ENCODE measurements at regions not wholly inside any gene's neighbourhood (a gene's known extent, or its start where the extent isn't known, plus 50 kb on each side); places are given as distances from the start of the nearest gene placed in this dataset.

- no peaks in the 10 kb centered on the region for H3K27me3 Mint-ChIP-seq (ENCODE audit: unreplicated experiment)
- H3K27ac Mint-ChIP-seq (ENCODE audit: unreplicated experiment), result no peak overlapping the region
- TF ChIP-seq, protein P1, sequence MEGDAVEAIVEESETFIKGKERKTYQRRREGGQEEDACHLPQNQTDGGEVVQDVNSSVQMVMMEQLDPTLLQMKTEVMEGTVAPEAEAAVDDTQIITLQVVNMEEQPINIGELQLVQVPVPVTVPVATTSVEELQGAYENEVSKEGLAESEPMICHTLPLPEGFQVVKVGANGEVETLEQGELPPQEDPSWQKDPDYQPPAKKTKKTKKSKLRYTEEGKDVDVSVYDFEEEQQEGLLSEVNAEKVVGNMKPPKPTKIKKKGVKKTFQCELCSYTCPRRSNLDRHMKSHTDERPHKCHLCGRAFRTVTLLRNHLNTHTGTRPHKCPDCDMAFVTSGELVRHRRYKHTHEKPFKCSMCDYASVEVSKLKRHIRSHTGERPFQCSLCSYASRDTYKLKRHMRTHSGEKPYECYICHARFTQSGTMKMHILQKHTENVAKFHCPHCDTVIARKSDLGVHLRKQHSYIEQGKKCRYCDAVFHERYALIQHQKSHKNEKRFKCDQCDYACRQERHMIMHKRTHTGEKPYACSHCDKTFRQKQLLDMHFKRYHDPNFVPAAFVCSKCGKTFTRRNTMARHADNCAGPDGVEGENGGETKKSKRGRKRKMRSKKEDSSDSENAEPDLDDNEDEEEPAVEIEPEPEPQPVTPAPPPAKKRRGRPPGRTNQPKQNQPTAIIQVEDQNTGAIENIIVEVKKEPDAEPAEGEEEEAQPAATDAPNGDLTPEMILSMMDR (IDR thresholded peaks at IDR 0.05; ENCODE audit: partially characterized antibody, unreplicated experiment), result no peak
- H3K36me3 Mint-ChIP-seq (ENCODE audit: unreplicated experiment), result no peaks in the 10 kb centered on the region
- no peaks in the 10 kb centered on the region for H3K4me1 Mint-ChIP-seq (ENCODE audit: low read depth, unreplicated experiment)
- H3K4me3 Mint-ChIP-seq (ENCODE audit: unreplicated experiment), result no peak overlapping the region
- no peaks in the 10 kb centered on the region for H3K9me3 Mint-ChIP-seq (ENCODE audit: unreplicated experiment)
- no peak for DNase-seq
Measured at GRCh38 chr20:6605055-6605935, 162.2 kb upstream of the BMP2 start.

DNA sequence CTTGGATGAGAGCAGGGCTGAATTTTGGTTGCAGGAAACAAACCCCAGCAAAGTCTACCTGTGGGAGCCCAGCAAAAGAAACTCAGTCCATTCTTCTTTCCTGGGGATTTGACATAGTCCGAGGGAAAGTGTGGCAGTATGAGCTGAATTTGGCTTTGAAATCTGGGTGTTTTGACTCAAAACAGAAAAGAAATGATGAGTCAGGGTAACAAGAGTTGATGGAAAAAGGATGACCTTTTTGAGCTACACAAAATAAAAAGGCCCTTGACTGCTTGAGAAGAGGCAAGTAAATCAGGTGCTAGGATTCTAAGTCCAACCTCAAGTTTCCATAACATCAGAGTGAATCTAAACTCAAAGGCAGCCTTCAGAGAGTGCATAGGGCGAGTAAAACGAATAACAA lies 163.3 kb upstream of the BMP2 start:
- no peaks in the 10 kb centered on the region for H3K4me1 Mint-ChIP-seq (ENCODE audit: low read depth, unreplicated experiment)
- H3K36me3 Mint-ChIP-seq (ENCODE audit: unreplicated experiment), result no peaks in the 10 kb centered on the region
- H3K27me3 Mint-ChIP-seq (ENCODE audit: unreplicated experiment), result no peaks in the 10 kb centered on the region
- H3K9me3 Mint-ChIP-seq (ENCODE audit: unreplicated experiment), result no peaks in the 10 kb centered on the region
- DNase-seq, result no peak
- TF ChIP-seq, protein P1 (IDR thresholded peaks at IDR 0.05; ENCODE audit: partially characterized antibody, unreplicated experiment), result no peak
- no peak overlapping the region for H3K27ac Mint-ChIP-seq (ENCODE audit: unreplicated experiment)
- H3K4me3 Mint-ChIP-seq (ENCODE audit: unreplicated experiment), result no peak overlapping the region

DNA sequence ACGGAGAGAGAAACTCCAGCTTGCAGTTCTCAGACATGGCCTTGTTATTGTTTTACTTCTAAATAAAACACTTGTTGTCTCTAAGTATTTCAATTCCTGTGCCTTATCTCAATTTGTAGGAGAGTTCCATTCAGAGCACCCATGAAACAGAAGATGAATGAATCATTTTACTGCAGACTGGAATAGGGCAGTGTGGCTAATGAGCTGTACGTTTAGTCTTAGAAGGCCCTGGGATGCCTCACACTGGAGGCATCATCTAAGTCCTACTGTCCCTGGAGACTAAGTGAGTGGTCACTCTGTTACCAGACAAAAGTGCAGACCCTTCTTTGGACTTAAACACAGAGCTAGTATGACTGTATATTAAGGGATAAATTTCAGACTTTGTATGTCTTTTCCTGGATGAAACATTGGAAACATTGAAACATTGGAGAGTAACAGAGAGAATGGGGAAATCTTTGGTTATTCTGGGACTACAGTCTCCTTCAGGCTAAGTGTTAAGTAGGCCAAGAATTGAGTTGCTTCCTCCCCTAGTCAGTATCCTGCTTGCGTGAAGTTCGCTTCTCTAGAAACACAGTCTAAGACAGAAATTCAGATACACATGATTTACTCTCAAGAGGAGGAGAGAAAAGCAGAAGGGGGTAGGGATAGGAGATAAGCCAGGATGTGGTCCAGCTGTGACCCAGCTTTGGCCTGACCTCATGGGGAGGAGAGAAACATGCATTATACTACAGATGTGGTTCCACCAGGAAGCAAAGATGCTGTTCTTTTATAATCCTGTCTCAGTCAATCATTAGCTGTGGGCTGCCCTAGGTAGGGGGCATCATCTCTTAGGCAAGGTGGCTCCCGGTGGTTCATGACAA lies 167.4 kb upstream of the BMP2 start:
- H3K27me3 Mint-ChIP-seq (ENCODE audit: unreplicated experiment), result no peaks in the 10 kb centered on the region
- TF ChIP-seq, protein P1 (IDR thresholded peaks at IDR 0.05; ENCODE audit: partially characterized antibody, unreplicated experiment), result no peak

DNA sequence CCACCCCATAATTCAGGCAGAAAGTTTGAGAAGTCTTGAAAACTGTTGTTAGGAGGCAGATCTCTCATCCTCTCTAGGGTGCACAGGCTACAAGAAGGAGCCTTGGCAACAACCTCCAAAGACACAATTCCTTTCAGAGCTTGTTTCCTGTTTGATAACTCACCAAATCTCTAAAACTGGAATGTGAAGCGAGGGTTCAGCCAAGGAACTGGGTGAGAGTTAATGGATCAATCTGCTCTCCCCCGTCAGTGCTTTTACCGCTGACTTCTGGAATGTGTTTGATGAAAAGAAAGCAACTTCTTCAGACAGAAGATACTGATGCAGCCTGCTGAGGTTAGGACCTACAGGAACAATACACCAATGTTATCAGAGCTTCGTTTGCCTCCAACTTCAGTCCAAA lies 171.8 kb upstream of the BMP2 start:
- H3K9me3 Mint-ChIP-seq (ENCODE audit: unreplicated experiment), result no peaks in the 10 kb centered on the region
- no peak overlapping the region for H3K4me3 Mint-ChIP-seq (ENCODE audit: unreplicated experiment)
- H3K36me3 Mint-ChIP-seq (ENCODE audit: unreplicated experiment), result no peaks in the 10 kb centered on the region
- H3K27me3 Mint-ChIP-seq (ENCODE audit: unreplicated experiment), result no peaks in the 10 kb centered on the region
- TF ChIP-seq, protein P1 (IDR thresholded peaks at IDR 0.05; ENCODE audit: partially characterized antibody, unreplicated experiment), result no peak
- H3K4me1 Mint-ChIP-seq (ENCODE audit: low read depth, unreplicated experiment), result no peaks in the 10 kb centered on the region
- H3K27ac Mint-ChIP-seq (ENCODE audit: unreplicated experiment), result no peak overlapping the region
- no peak for DNase-seq

More for the DNA sequence above, 167.4 kb upstream of the BMP2 start:
- Mint-ChIP-seq H3K36me3 (ENCODE audit: unreplicated experiment) (no peaks in the 10 kb centered on the region), H3K27ac (ENCODE audit: unreplicated experiment) (no peak overlapping the region), H3K4me3 (ENCODE audit: unreplicated experiment) (no peak overlapping the region), H3K4me1 (ENCODE audit: low read depth, unreplicated experiment) (no peaks in the 10 kb centered on the region), H3K9me3 (ENCODE audit: unreplicated experiment) (no peaks in the 10 kb centered on the region)
- no peak for DNase-seq

All from glutamatergic neuron (in vitro differentiated cells).